AG10803 (cell line): ENCODE measurements at regions not wholly inside any gene's neighbourhood (a gene's known extent, or its start where the extent isn't known, plus 50 kb on each side); places are given as distances from the start of the nearest gene placed in this dataset.
A peak's percentile ranks its signal among the peaks of the same experiment; 100 is the strongest.

Experiments
- DNase-seq: peaks from one replicate; pipeline ENCODE4 v3.0.0; 2010; ENCODE audit warnings: low read depth
- H3K4me3 ChIP-seq: 2 replicates; pipeline ENCODE4 v1.5.1; 2011; ENCODE audit warnings: mild to moderate bottlenecking, low read length, control low read depth
- TF ChIP-seq, protein P1 (sequence below): conservative IDR thresholded peaks from 2 replicates; pipeline ENCODE4 v1.5.1; 2011; ENCODE audit warnings: mild to moderate bottlenecking, low read length, control low read depth, inconsistent platforms

DNA sequence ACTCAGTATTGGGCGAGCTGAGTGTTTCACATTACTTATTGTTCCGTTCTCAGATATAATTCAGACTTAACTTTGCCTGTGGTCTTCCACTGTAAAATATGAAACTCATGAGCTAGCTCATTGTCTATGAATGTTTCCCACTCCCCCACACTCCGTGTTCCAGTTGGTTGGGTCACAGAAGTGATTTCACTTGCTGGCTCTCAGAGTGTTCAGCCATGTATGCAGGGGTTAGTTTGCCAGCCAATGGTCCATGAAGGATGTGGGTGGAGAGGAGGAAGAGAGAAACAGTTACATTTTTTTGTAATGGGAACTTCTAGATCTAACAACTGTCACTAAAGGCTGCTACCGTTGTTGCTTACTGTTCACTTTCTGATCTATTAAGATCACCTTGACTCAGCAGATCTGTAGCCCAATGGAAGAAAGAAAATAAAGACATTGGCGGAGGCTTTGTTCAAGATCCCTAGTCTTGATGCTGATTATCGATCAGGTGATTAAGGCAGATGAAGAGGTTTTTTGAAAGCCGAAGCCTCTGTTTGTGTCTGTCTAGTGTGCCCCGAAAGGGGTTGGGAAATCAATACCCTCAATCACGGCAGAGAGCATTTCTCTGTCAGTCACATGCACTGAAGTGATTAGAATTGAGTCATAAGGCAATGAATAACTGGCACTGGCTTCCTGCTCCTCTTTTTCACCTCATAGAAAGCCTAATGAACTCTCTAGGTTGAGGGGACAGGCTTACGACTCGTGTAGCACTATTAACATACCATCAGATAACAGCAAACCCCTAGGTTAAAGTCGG lies 279.7 kb upstream of the FIGN start:
- peak; percentile 5 for DNase-seq
- H3K4me3 ChIP-seq: no peak overlapping the region

DNA sequence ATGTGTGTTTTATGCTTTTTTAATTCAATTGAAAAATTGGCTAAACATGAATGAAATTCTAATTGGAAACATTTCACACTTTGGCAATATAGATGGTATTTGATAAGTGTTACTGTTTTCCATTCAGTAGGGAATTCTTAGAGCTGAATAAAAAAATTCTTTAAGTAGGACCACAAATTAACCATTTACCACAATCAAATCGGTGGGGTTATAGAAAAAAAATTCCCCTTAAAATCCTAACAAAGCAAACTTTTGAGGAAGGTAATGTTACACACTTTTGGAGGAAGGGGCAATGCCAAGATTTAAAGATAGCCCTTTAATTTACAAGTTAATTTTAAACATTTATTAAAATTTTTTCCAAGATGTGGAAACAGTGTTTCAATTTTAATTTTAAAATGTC lies 279.0 kb upstream of the FIGN start:
- TF ChIP-seq, protein P1, sequence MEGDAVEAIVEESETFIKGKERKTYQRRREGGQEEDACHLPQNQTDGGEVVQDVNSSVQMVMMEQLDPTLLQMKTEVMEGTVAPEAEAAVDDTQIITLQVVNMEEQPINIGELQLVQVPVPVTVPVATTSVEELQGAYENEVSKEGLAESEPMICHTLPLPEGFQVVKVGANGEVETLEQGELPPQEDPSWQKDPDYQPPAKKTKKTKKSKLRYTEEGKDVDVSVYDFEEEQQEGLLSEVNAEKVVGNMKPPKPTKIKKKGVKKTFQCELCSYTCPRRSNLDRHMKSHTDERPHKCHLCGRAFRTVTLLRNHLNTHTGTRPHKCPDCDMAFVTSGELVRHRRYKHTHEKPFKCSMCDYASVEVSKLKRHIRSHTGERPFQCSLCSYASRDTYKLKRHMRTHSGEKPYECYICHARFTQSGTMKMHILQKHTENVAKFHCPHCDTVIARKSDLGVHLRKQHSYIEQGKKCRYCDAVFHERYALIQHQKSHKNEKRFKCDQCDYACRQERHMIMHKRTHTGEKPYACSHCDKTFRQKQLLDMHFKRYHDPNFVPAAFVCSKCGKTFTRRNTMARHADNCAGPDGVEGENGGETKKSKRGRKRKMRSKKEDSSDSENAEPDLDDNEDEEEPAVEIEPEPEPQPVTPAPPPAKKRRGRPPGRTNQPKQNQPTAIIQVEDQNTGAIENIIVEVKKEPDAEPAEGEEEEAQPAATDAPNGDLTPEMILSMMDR: no peak
- H3K4me3 ChIP-seq: no peak overlapping the region
- DNase-seq: no peak

More for the DNA sequence above, 279.7 kb upstream of the FIGN start:
- TF ChIP-seq, protein P1: no peak

DNA sequence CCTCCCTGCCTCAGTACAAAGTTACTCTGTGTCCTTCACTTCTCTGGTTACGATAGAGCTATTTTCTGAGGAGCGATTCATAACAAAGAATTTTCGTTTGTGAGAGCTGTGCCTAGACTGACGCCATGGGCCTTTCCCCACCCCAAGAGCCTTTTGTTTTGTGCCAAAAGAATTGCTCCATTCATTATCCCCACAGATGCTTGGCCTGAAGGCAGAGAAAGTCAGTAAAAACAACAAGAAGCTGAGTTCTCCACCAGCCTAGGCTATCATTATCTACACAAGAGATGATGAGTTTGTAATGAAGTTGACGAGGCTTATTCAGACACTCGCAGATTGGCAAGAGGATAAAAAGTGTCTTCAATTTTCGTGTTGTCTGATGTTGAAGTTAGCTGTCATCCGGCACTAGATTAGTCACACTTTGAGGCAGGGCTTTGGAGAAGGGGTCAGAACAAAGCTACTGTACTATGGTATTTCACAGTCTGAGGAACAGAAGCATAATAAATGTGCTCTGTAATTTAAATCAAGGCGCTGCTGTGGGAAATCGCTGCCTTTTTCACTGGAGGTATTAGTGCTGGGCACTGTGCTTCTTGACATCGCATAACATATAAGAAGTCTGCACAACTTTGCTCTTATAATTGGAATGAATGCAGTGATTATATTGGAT lies 278.4 kb upstream of the FIGN start:
- no peak overlapping the region for H3K4me3 ChIP-seq
- peak; percentile 13 for DNase-seq
- TF ChIP-seq, protein P1: no peak

DNA sequence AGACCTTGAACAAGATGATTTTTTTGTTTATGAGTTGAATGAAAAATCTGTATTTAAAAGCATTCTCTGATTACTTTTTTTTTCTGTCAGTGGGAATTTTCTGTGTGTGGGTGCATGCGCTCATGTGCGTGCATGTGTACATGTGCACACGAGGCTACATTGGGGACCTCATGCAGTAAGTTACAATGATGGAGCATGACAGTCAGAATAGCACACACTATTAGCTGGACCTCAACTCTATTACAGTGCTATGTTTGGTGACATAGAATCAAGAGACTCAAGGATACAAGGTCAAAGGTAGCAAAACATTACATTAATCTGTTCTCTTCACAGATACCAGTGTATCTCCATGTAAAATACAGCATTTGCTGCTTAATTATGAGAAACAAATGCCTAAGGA lies 276.8 kb upstream of the FIGN start:
- TF ChIP-seq, protein P1: no peak
- DNase-seq: no peak
- no peak overlapping the region for H3K4me3 ChIP-seq

DNA sequence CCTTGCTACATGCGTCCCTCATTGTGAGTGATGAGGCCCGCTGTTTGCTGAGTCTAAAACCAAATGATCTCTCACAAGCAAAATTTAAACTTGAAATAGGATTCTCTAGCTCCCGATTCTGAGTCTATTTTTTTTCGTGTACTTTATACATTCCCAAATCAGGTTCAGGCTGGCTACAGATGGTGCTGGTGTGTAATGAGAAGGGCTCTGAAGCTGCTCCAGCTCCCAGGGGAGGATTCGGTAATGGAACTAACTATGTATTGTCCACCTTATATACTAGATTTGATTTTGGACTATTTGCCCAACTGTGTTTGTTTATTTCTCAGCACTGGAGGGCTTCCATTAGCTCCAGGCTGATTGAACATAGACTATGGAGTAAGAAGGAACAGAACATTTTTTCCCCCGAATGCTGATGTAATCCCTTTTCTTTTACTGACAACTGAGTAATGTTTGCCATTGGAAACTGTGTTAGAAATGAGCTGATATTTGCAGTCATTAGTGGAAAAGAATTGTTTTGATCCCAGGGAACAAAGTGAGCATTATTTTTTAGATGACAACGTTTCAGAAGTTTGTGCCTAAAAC lies 274.0 kb upstream of the FIGN start:
- no peak overlapping the region for H3K4me3 ChIP-seq
- no peak for DNase-seq
- TF ChIP-seq, protein P1: no peak

DNA sequence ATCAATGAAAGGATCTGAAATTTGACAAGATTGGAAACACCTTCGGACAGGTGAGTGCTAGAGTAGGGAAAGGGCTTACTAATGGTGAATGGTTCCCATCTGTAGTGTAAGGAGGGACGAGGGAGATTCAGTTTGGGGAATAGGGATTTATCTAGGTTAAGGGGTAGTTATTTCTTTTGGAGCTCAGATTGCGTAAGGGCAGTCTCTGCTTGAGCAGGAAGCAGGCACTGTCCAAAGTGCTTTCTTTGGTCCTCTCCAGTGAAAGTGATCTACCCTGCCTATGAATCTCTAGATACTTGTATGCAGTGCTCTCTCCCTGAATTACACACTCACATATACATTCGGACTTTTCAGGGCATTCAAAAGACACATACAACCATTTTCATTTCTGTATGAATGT lies 272.9 kb upstream of the FIGN start:
- no peak for DNase-seq
- H3K4me3 ChIP-seq: no peak overlapping the region
- TF ChIP-seq, protein P1: no peak
